HG03039 (cell line): ENCODE measurements at regions not wholly inside any gene's neighbourhood (a gene's known extent, or its start where the extent isn't known, plus 50 kb on each side); places are given as distances from the start of the nearest gene placed in this dataset.
"Not testable (repeated sequence)": the region's sequence is repeated elsewhere in the genome, so short reads cannot be mapped to it uniquely, and the experiment has no call there.

ENCODE experiments used
- ATAC-seq: cut with Tn5 transposase; IDR thresholded peaks from one replicate; pipeline ENCODE4 v1.9.1; 2021; ENCODE audit warnings: mild to moderate bottlenecking, moderate library complexity; ENCODE audit not compliant: unreplicated experiment

DNA sequence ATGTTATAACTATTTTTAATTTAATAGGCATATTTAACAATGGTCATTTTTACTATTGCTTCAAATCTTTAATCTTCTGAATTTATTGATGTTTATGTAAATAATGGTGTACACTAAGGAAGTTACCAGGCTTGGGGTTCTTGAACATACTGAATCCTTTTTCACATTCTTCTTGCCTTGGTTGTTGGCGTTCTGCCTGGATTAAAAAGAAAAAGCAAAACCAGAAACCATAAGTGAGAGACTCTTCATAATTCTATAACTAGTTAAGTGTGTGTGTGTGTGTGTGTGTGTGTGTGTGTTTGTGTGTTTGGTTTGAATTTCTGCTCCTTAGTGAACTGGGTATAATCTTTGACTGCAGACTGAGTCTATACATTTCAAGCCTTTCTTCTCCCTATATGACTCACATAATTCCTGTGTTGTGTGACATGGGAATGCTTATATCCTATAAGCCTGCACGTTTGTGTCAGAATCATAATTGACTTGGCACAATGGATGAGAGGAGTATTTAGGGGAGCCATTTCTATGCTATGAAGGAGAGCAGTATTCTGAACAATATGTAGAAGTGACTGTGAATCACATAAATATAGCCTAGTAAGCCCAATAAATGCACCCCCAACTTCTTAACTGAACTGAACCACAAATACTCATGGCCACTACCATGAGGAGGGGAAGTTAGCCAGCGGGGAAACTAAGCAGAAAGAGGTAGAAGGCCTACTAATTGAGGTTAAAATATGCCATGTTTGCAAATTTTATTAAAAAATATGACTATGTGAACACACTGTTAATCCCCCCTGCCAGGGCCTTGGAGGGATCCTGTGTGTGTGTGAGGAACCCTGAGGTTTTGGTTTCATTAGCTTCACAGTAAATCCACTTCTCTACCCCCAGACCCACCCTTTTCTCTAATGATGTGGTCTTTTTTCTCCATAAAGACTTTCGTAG lies 425.5 kb downstream of the BCKDHB start:
- no peak for ATAC-seq

DNA sequence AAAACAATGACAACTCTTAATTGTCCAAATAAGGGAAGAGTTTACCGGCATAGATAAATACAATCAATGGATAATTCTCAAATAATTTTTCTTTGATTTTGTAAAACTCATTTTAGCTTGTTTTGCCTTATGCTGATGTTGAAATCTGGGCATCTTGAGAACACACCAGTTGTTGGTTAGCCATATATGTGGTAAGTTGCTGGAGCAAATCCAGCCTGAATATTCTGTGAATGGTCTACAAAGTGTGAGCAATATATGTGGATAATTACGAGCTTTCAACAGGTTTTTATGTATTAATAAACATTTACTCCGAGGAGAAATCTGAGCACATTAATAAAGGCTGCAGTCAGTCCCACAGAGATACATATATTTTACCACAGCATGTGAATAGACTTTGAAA lies 423.6 kb downstream of the BCKDHB start:
- ATAC-seq, result no peak

DNA sequence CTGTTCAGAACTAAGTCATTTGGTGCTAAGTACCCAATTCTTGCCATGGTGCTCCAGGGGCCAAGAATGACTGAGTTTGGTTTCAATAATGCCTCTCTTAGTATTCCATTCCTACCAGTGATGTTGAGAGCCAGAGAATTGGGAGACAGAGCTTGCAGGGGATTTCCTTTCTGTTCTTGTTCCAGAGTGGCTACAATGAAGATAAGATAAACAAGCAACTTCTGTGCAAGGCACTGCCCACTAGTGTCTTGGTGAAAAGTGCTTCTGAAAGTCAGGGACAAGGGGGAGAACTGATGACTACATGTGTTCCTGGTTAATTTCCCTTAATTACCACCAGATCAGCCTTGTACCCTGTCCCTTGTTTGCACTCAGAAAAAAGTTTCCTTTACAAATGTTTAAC lies 421.6 kb downstream of the BCKDHB start:
- no peak for ATAC-seq

DNA sequence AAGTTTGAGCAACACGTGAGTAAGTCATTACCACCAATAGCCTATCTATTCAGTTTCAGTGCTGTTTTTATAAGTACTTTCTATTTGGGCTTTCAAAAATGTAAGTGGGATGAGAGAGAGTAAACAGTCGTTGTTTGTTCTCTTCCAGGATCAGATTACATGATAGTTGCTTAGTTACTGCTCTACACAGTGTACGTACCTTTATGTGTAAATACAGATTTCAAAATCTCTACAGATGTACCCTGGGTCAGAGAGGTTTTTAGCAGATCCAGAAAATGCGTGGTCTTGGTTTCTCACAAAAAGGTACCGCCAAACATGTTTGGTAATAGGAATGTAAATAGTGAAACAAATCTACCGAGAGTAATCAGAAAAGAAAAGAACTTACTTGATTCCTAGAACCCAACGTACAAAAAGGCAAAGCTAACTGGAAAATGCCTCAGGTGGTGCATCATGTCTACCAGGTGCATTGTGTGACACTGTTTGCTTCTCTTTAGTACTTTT lies 421.1 kb downstream of the BCKDHB start:
- ATAC-seq, result no peak

DNA sequence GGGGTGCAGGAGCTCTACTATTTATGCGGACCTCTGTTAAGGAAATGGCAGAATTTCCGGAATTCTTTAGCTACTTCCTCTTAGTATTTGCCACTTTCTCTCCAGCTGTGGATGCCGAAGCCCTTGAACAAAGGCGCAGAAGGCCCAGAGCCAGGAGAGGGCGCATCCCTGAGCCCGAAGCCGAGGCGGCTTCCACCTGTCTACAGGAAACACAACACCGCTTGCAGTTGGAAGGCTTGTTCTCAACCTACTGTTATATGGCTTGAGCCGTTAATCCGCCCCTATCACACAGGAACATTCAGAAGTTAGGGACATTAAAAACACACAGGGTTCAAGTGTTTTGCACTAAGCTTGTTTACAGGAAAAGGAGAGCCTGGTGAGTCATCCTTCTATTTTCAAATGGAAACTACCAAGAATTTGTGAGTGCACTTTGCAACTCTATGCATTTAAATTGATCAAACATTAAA lies 417.1 kb downstream of the BCKDHB start:
- ATAC-seq, result no peak

DNA sequence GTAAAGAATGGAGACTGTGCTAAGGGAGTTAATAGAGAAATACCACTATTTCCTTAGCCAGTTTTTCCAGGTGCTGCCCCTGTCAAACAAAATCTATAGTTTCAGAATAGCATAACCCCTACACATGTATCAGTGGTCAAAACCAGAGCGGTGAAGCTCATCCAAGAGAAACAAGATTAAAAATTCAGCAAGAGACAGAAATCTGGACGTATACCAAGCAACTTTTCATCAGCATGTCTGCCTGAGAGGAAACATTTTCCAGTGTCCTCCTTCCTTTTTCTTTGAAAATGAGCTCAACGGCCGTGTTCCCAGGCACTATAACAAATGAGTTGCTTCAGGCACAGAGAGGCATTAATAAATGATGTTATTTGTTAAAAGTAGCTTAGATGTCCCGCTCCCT lies 416.5 kb downstream of the BCKDHB start:
- no peak for ATAC-seq

DNA sequence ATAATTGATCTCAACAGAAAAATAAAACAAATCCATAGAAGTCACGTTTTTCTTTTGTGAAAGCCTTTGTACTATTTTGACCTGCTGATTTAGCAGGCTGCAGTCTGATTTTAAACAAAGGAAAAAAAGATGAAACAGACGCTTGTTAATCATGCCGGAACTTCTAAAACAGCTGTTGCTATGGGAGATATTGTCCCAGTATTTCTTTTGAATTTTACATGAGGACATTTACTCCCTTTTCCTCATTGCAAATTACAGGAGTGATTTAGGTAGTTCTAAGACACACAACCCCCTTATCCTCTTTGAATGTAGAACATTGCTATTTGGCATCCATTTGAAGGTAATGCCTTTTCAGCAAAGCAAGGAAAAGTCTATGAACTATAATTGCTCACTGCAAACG lies 416.1 kb downstream of the BCKDHB start:
- no peak for ATAC-seq

DNA sequence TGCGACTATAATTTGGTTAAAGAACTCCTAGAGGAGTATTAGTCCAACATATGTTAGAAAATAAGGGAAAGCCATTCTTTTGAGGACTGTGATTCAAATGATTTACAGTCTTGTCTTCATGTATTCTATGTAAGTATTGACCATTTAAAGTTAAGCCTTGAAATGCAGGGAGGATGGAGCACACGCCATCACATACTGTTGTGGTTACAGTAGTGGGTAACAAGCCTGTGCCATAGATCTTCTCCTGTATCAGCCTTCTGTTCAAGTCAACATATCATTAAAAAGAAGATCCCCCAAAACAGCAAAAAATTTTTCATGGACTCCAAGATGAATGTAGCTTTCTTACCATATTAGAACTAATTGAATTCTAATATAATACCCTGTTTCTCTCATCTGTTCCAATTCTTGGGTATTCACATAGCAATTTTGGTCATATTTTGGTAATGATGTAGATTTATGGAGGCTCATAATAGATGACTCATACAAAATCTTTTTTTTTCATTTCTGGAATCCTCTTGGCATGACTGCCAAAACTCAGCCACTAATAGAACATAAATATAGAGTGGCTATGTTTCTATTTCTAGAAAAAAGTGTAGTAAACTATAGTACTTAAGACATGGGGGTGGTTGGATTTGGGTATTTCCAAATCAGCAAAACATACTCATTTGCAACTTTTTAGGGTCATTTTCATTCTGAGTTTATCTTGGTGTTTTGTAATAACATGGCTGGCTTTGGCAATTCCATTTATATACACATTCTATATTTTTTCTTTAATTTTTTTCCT lies 413.5 kb downstream of the BCKDHB start:
- no peak for ATAC-seq

DNA sequence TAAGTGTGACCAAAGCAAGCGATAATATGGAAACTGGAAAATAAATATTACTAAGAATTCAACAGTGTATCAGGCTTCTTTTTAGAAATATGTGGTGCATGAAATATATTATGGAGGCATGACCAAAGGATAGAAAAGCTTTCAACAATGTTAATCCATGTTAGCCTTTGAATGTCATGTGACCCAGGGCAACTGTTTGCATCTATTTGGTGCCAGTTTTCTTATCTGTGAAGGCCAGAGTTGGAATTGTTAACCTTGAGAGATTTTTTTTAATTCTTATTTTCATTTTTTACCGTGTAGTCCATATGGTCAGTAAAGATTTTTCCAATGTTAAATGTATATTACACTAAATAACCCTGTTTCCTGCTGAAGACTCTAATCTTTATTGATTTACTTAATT lies 411.1 kb downstream of the BCKDHB start:
- no peak for ATAC-seq

DNA sequence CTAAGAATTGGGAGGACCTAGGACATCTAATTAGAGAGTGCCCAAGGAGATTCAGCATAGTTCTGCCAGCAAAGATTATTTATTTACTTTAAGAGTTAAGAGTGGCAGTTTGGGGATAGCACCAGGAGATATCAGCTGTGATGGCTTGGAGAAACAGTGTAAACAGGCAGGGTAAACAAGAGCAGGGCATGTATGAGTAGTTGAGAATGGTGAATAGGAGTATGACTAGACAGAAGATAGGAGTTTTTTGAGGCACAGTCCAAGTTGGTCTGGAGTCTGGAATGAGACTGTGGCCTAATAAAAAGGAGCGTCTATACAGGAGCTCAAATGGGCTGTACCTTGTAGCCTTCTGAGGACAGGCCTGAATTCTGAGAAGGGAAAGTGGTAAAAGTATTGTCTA lies 404.1 kb downstream of the BCKDHB start:
- ATAC-seq, result not testable (repeated sequence)

DNA sequence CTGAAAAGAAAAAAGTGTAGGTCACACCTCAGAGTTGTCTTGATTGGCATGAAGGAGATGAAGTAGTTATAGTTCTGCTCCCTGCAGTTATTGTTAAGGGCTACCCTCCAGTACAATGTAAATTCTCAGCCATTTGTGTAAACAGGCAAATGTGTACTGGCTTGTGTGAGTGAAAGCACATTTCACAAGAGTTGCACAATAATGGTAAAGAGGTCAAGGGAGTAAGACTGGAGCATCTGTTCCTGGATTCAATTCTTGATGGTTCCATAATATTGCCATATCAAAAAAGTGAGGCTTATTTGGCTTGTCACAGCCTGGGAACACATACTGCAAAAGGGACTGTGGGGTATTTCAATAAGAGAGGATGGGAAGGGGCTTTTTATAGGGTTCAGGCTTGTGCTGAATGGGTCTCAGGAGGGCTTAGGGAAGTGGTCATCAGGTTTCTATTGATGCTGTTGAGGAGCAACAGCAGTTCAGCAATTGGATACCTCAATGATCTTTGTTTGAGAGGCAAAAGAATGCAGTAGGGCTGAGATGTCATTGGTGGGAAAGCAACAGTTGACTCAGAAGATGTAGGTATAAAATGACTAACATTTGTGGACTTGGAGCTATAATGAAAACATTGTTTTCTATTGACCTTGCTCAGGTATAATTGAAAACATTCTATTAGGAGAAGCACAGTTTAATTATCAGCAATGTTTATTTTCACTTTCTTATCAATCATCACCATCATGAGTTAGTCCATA lies 402.6 kb downstream of the BCKDHB start:
- ATAC-seq, result no peak

DNA sequence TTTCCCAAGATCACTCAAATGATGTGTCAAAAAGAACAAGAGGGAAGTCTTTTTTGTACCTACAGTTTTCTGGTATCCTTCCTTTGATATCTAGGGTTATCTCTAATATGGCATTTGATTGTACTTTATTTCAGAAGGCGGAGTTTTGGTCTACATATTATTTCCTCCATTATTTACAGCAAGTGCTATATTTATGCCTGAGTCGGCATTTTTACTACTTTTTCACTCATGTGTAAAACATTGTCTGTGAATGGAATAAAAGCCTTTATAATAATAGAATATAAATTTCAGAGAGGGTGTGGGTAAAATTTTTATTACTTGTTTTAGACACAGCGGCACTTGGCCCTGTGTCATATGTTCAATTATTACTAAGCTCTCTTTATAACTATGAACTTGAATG lies 398.4 kb downstream of the BCKDHB start:
- ATAC-seq, result no peak

DNA sequence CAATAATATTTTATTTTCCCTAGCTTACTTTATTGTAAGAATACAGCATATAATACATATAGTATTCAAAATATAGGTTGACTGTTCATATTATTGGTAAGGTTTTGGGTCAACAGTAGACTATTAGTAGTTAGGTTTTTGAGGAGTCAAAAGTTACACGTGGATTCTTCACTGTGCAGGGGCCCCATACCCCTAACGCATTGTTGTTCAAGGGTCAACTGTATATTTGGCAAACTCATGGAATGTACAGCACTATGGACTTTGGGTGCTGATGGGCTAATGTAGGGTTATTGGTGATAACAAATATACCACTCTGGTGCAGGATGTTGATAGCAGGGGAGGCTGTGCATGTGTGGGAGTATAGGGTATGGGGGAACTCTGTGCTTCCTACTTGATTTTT lies 397.2 kb downstream of the BCKDHB start:
- no peak for ATAC-seq

DNA sequence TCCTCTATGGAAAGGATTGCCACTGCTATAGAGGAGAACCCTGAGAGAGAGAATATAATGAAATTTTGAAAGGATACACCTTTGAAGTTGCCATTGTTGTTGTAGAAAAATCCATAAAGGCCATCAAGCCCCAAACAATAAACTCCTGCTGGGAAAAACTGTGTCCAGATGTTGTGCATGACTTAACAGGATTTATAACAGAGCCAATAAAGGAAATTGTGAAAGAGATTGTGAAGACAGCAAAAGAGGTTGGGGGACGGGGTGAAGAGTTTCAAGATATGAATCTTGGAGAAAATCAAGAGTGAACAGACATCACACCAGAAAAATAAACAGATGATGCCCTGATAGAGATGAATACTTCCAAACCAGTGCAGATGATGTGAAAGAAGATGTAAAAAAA lies 396.4 kb downstream of the BCKDHB start:
- no peak for ATAC-seq

DNA sequence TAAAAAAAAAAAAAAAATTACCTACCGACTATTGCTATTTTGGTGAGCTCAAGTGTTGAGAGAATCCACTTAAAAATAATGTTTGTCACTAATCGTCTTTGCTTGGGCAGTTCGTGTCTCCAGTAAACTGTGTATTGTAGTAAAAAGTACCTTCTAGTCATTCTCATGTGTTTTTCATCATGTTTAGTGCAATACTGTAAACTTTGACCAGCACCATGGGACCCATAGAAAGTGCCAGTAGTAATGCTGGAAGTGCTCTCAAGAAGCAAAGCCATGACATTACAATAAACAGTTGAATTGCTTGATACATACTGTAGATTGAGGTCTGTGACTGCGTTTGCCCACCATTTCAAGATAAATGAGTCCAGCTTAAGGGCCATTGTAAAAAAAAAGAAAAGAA lies 395.2 kb downstream of the BCKDHB start:
- ATAC-seq, result no peak

DNA sequence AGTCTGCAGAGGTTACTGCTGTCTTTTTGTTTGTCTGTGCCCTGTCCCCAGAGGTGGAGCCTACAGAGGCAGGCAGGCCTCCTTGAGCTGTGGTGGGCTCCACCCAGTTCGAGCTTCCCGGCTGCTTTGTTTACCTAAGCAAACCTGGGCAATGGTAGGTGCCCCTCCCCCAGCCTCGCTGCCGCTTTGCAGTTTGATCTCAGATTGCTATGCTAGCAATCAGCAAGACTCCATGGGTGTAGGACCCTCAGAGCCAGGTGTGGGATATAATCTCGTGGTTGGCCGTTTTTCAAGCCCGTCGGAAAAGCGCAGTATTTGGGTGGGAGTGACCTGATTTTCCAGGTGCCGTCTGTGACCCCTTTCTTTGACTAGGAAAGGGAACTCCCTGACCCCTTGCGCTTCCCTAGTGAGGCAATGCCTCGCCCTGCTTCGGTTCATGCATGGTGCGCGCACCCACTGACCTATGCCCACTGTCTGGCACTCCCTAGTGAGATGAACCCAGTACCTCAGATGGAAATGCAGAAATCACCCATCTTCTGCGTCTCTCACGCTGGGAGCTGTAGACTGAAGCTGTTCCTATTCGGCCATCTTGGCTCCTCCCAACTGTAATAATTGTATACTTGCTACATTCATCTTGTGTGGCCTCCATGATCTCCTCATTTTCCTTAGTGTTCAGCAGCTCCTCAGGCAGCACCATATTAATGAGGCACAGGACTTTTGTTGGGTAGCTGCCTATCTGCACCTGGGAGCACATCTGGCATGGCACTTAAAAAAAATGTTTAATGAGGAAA lies 391.4 kb downstream of the BCKDHB start:
- not testable (repeated sequence) for ATAC-seq

DNA sequence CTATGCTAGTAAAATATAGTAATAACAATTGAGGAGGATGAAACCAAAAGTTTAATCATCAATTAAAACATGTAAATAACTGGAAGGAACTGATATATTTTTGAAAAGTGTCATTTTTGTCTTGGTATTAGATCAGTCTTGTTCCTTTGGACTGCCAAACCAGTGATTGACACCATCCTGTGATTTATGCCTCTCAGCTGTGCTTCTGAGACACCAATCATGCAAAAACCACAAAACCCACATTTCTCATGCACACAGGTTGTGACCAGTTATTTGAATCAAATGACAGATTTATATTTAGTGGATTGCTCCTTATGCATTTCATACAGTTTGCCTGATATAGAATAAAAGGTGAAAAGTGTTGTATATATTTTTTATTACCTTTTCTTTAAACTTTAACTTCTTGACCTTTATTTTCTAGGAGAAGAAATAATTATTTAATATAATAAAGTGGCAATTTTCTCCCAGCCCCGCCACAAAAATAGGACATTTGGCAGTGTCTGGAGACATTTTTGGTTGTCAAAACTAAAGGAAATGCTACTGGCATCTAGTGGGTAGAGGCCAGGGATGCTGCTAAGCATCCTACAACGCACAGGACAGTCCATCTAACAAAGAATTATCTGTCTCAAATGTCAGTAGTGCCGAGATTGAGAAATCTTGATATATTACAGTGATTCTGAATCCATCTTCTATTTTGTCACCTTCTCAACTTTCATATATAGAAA lies 383.6 kb downstream of the BCKDHB start:
- ATAC-seq, result no peak

DNA sequence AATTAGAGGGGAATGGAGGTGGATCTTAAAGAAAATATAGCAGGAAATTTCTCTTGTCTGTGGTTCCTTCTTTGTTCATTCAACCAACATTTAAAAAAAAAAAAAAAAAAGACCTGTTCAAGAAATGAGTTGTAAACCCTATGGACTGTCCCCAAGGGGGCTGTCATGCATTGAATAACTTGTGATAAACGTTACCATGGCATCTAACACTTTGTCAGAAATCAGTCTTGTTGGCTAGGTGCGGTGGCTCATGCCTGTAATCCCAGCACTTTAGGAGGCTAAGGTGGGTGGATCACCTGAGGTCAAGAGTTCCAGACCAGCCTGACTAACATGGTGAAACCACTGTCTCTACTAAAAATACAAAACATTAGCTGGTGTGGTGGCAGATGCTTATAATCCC lies 381.7 kb downstream of the BCKDHB start:
- no peak for ATAC-seq

DNA sequence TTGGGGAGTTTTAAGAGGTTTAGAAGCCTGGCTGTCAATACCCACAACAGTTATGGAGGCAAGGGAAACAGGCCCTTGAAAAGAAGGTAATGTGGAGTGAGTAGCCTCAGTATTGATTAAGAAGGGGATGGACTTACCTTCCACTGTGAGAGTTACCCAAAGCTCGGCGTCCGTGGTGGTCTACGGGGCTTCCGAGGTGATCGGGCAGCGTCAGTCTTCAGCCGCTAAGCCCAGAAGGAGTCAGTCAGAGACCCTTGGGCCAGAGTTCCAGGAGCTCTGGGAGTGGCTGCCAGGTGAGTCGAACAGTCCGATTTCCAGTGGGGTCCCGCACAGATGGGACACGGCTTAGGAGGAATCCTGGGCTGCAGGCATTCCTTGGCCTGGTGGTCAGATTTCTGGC lies 379.0 kb downstream of the BCKDHB start:
- ATAC-seq, result not testable (repeated sequence)

DNA sequence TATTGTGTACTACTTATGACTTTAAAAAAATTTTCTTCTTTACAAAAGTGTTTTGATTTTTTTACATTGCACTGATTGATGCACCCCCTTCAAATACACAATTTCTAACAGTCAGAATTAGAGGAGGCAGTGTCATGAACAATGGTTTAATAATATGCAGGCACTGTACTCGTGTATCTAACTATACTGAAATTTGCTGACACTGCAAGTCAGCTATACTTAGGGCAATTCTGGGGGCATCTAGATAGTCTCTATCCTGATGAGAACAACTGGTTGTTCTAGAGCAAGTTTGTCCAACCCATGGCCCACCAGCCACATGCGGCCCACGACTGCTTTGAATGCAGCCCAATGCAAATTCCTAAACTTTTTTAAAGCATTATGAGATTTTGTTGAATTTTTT lies 375.6 kb downstream of the BCKDHB start:
- ATAC-seq, result no peak
